ENCODE measurements at regions not wholly inside any gene's neighbourhood (a gene's known extent, or its start where the extent isn't known, plus 50 kb on each side); places are given as distances from the start of the nearest gene placed in this dataset.

DNA sequence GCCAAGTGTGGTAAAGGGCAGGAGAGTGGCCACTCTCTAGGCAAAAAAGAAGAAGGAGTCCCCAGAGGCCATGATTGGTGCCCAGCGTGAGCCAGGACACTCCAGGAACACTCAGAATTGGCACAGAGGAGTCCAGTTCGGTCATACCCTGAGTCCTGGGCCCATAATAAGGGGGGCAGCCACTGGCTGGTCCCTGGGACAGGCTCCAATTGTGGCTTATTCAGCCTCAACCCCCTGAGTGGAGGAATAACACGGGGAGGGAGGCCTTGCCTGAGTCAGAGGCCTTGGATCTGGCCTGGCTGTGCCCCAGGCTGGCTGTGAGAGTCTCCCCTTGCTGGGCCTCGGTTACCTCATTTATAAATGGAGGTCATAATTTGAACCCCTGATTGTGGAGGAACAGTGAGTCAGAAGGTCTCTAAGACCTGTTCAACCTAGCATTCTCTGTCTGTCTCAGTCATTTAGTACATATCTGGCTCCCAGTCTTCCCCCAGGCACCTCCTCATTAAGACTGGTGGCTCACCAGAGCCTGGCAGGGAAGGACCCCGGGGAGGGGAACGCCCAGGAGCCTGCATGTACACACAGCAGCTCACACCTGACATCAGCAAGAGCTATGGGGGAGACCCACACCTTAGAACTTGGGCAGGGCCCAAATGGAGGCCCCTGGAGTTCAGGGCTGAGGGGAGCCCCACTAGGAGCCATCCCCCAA is 95.9 kb upstream of the ATP2B2 start:
- CTCF ChIA-PET: no interaction called here
- Mint-ChIP-seq H3K4me3 (no peak overlapping the region), H3K4me1 (peaks cover 8% of the 10 kb centered on the region; the same call in 1 of the 2 replicates), H3K9me3 (no peaks in the 10 kb centered on the region), H3K36me3 (no peaks in the 10 kb centered on the region), H3K27me3 (ENCODE audit: low read depth) (no peaks in the 10 kb centered on the region; the same call in 1 of the 2 replicates), H3K27ac (no peak overlapping the region)
- ATAC-seq: no peak
- POLR2A ChIA-PET: no interaction called here
- no peak for DNase-seq (ENCODE audit: low spot score)
- TF ChIP-seq FOXP1 (CRISPR knock-in tag; IDR thresholded peaks at IDR 0.05; ENCODE audit: borderline replicate concordance): no peak
- TF ChIP-seq, protein P1, sequence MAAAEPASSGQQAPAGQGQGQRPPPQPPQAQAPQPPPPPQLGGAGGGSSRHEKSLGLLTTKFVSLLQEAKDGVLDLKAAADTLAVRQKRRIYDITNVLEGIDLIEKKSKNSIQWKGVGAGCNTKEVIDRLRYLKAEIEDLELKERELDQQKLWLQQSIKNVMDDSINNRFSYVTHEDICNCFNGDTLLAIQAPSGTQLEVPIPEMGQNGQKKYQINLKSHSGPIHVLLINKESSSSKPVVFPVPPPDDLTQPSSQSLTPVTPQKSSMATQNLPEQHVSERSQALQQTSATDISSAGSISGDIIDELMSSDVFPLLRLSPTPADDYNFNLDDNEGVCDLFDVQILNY (CRISPR knock-in tag; IDR thresholded peaks at IDR 0.05): no peak
- no peak for TF ChIP-seq MYBL2 (CRISPR knock-in tag; IDR thresholded peaks at IDR 0.05)
- TF ChIP-seq ZNF263 (CRISPR knock-in tag; IDR thresholded peaks at IDR 0.05; ENCODE audit: low read depth): no peak
- no peak for TF ChIP-seq NR2C2 (CRISPR knock-in tag; IDR thresholded peaks at IDR 0.05)
- no peak for TF ChIP-seq ETV6 (CRISPR knock-in tag; IDR thresholded peaks at IDR 0.05)
- no peak for TF ChIP-seq ZNF219 (CRISPR knock-in tag; IDR thresholded peaks at IDR 0.05; ENCODE audit: borderline replicate concordance)
- TF ChIP-seq, protein P2, sequence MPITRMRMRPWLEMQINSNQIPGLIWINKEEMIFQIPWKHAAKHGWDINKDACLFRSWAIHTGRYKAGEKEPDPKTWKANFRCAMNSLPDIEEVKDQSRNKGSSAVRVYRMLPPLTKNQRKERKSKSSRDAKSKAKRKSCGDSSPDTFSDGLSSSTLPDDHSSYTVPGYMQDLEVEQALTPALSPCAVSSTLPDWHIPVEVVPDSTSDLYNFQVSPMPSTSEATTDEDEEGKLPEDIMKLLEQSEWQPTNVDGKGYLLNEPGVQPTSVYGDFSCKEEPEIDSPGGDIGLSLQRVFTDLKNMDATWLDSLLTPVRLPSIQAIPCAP (CRISPR knock-in tag; IDR thresholded peaks at IDR 0.05): no peak
- no peak for TF ChIP-seq CREM (CRISPR knock-in tag; IDR thresholded peaks at IDR 0.05)

DNA sequence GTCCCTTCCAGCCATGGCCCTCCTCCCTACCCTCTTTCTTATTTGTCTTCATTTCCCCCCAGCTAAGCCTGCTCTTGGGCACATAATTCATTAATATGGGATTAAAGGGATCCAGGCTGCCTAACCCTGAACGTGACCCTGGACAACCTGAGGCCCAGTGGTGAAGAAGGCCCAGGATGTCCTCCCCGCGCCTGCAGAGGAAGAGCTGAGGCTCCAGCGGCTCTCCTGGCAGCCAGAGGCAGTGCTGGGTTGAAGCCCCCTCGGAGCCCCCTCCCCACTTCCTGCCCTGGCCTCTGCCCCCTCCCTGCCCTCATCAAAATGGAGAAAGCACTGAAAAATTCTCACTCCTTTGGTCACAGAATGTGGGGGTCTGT is 96.5 kb upstream of the ATP2B2 start:
- H3K4me3 Mint-ChIP-seq: no peak overlapping the region
- H3K4me1 Mint-ChIP-seq: peaks cover 8% of the 10 kb centered on the region; the same call in 1 of the 2 replicates
- DNase-seq (ENCODE audit: low spot score) (no peak), ATAC-seq (no peak)
- no peaks in the 10 kb centered on the region for H3K9me3 Mint-ChIP-seq
- CTCF ChIA-PET: no interaction called here
- no peaks in the 10 kb centered on the region; the same call in 1 of the 2 replicates for H3K27me3 Mint-ChIP-seq (ENCODE audit: low read depth)
- H3K27ac Mint-ChIP-seq: no peak overlapping the region
- POLR2A ChIA-PET: no interaction called here
- TF ChIP-seq, protein P3, sequence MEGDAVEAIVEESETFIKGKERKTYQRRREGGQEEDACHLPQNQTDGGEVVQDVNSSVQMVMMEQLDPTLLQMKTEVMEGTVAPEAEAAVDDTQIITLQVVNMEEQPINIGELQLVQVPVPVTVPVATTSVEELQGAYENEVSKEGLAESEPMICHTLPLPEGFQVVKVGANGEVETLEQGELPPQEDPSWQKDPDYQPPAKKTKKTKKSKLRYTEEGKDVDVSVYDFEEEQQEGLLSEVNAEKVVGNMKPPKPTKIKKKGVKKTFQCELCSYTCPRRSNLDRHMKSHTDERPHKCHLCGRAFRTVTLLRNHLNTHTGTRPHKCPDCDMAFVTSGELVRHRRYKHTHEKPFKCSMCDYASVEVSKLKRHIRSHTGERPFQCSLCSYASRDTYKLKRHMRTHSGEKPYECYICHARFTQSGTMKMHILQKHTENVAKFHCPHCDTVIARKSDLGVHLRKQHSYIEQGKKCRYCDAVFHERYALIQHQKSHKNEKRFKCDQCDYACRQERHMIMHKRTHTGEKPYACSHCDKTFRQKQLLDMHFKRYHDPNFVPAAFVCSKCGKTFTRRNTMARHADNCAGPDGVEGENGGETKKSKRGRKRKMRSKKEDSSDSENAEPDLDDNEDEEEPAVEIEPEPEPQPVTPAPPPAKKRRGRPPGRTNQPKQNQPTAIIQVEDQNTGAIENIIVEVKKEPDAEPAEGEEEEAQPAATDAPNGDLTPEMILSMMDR (IDR thresholded peaks at IDR 0.05): no peak
- TF ChIP-seq ZNF396 (CRISPR knock-in tag; IDR thresholded peaks at IDR 0.05; ENCODE audit: borderline replicate concordance): no peak
- no peak for TF ChIP-seq ESRRA (CRISPR knock-in tag; IDR thresholded peaks at IDR 0.05; ENCODE audit: borderline replicate concordance)
- TF ChIP-seq, protein P4, sequence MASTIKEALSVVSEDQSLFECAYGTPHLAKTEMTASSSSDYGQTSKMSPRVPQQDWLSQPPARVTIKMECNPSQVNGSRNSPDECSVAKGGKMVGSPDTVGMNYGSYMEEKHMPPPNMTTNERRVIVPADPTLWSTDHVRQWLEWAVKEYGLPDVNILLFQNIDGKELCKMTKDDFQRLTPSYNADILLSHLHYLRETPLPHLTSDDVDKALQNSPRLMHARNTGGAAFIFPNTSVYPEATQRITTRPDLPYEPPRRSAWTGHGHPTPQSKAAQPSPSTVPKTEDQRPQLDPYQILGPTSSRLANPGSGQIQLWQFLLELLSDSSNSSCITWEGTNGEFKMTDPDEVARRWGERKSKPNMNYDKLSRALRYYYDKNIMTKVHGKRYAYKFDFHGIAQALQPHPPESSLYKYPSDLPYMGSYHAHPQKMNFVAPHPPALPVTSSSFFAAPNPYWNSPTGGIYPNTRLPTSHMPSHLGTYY (CRISPR knock-in tag; IDR thresholded peaks at IDR 0.05): no peak
- TF ChIP-seq TCF7 (CRISPR knock-in tag; IDR thresholded peaks at IDR 0.05; ENCODE audit: low read depth): no peak
- TF ChIP-seq, protein P5, sequence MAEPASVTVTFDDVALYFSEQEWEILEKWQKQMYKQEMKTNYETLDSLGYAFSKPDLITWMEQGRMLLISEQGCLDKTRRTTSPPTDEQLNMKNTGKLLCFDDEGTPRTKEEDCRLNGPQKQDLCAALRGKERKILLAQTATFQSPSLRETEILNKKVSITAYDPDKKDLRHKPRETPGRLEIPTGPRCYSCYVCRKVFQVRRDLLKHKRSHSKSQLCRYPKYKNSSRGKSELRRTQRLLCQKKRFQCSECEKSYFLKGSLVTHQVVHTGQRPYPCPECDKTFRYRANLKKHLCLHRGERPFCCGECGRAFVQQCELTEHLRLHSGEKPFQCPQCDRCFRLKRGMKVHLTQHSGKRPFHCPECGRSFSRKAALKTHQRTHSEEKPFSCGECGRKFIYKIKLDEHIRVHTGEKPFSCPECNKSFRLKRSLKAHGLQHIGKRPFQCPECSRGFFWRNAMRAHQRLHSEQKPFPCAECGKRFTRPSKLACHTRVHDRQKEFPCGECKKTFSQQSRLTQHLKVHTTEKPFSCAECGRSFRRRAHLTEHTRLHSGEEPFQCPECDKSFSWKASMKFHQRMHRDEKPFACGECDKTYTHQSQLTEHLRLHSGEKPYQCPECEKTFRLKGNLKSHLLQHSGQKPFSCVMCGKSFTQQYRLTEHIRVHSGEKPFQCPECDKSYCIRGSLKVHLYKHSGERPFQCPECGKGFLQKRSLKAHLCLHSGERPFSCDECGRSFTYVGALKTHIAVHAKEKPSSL (CRISPR knock-in tag; conservative IDR thresholded peaks at IDR 0.05): no peak
- no peak for TF ChIP-seq USF2 (CRISPR knock-in tag; IDR thresholded peaks at IDR 0.05)
- TF ChIP-seq, protein P2 (CRISPR knock-in tag; IDR thresholded peaks at IDR 0.05): no peak
- no peaks in the 10 kb centered on the region for H3K36me3 Mint-ChIP-seq
